HG03095 (cell line): ENCODE measurements at regions not wholly inside any gene's neighbourhood (a gene's known extent, or its start where the extent isn't known, plus 50 kb on each side); places are given as distances from the start of the nearest gene placed in this dataset.

Source experiments
- ATAC-seq: cut with Tn5 transposase; IDR thresholded peaks from one replicate; pipeline ENCODE4 v1.9.1; 2021; ENCODE audit warnings: moderate library complexity; ENCODE audit not compliant: unreplicated experiment

GRCh38 chr7:110591341-110591740 lies 499.6 kb upstream of the LRRN3 start:
- no peak for ATAC-seq

- no peak for ATAC-seq
Measured at GRCh38 chr7:110592557-110592956, 498.4 kb upstream of the LRRN3 start.

- ATAC-seq, result no peak
Measured at GRCh38 chr7:110593355-110593754, 497.6 kb upstream of the LRRN3 start.

GRCh38 chr7:110595694-110596093 lies 495.2 kb upstream of the LRRN3 start:
- no peak for ATAC-seq

- ATAC-seq, result no peak
Measured at GRCh38 chr7:110600956-110601355, 490.0 kb upstream of the LRRN3 start.

GRCh38 chr7:110601710-110602109 lies 489.2 kb upstream of the LRRN3 start:
- ATAC-seq, result no peak

- ATAC-seq, result no peak
Measured at GRCh38 chr7:110604206-110604605, 486.7 kb upstream of the LRRN3 start.

GRCh38 chr7:110604885-110605284 lies 486.0 kb upstream of the LRRN3 start:
- ATAC-seq, result no peak

GRCh38 chr7:110607050-110607857 lies 483.7 kb upstream of the LRRN3 start:
- no peak for ATAC-seq

GRCh38 chr7:110609336-110609735 lies 481.6 kb upstream of the LRRN3 start:
- no peak for ATAC-seq

GRCh38 chr7:110612680-110613079 lies 478.2 kb upstream of the LRRN3 start:
- no peak for ATAC-seq
